Upper lobe of left lung (tissue), 6 donors: ENCODE measurements at regions not wholly inside any gene's neighbourhood (a gene's known extent, or its start where the extent isn't known, plus 50 kb on each side); places are given as distances from the start of the nearest gene placed in this dataset.

Experiments
- ATAC-seq, 2 donors: fragments of 200-7000 bp; cut with Tn5 transposase; one replicate each; pipeline ENCODE4 v1.9.1; 2022; ENCODE audit warnings: mild to moderate bottlenecking in 2 of 2, moderate library complexity in 2 of 2; ENCODE audit not compliant: low FRiP score in 2 of 2
- DNase-seq, 2 donors: peaks; one replicate each; pipeline ENCODE4 v3.0.0-alpha.2; 2019 to 2020
- H3K27ac ChIP-seq, 4 donors: fragments of 200-600 bp; sonication (generic); one replicate each; pipeline ENCODE4 v1.5.1; 2016 to 2019
- H3K27me3 ChIP-seq, 4 donors: fragments of 200-600 bp; sonication (generic); one replicate each; pipeline ENCODE4 v1.5.1; 2017 to 2019
- H3K36me3 ChIP-seq, 4 donors: fragments of 200-600 bp; sonication (generic); one replicate each; pipeline ENCODE4 v1.5.1; 2016 to 2019
- H3K4me1 ChIP-seq, 4 donors: fragments of 200-600 bp; sonication (generic); one replicate each; pipeline ENCODE4 v1.5.1; 2018 to 2019
- H3K4me3 ChIP-seq, 4 donors: fragments of 200-600 bp; sonication (generic); one replicate each; pipeline ENCODE4 v1.5.1; 2017 to 2019; ENCODE audit warnings: mild to moderate bottlenecking in 2 of 4, moderate library complexity in 1 of 4
- H3K9me3 ChIP-seq, 4 donors: fragments of 200-600 bp; sonication (generic); one replicate each; pipeline ENCODE4 v1.5.1; 2018 to 2019
- CTCF ChIP-seq, 6 experiments: fragments of 450-650 bp in 4 of 6; fragments of 200-600 bp in 2 of 6; sonication (generic) in 2 of 6; IDR thresholded peaks; one replicate each; pipeline ENCODE4 v1.5.1; 2016 to 2019; ENCODE audit warnings: antibody characterized with exemption in 6 of 6
- EP300 ChIP-seq, 4 donors: sonication (generic); formaldehyde crosslinking; IDR thresholded peaks; one replicate each; pipeline ENCODE4 v1.5.1; 2017; ENCODE audit warnings: antibody characterized with exemption in 4 of 4, control low read depth in 2 of 4
- POLR2A ChIP-seq, 4 donors: fragments of 450-650 bp; IDR thresholded peaks; one replicate each; pipeline ENCODE4 v1.5.1; 2016 to 2017; ENCODE audit warnings: antibody characterized with exemption in 4 of 4, mild to moderate bottlenecking in 2 of 4
- POLR2AphosphoS5 ChIP-seq, 2 donors: sonication (generic); formaldehyde crosslinking; IDR thresholded peaks; one replicate each; pipeline ENCODE4 v1.5.1; 2017; ENCODE audit warnings: antibody characterized with exemption in 2 of 2
- WGBS, 2 donors: methylation state at CpG; one replicate each; pipeline ENCODE4 v1.1.5; 2017 to 2018; 5-methylcytosine and 5-hydroxymethylcytosine counted together
- donor health status: DM: no; HTN: no; CAD: no; lungs with moderate emphysema.
- donor health status: DM: no; HTN: yes; CAD: no; lungs with severe emphysema.

GRCh38 chr10:133017203-133017601, 70.5 kb upstream of the ADGRA1 start:
- 95 to 97% methylated on average over 13 to 24 of the region's 27 CpGs for WGBS, 2 donors
- Histone ChIP-seq H3K27ac (no peak overlapping the region), H3K4me3 (no peak overlapping the region), H3K27me3 (no peaks in the 10 kb centered on the region), H3K4me1 (peaks cover 0 to 5% (median 2%) of the 10 kb centered on the region in 4 donors), H3K36me3 (no peaks in the 10 kb centered on the region), H3K9me3 (no peaks in the 10 kb centered on the region)
- DNase-seq (no peak), ATAC-seq (no peak)
- TF ChIP-seq POLR2AphosphoS5 (IDR thresholded peaks at IDR 0.05): no peak
- no peak for TF ChIP-seq POLR2A (IDR thresholded peaks at IDR 0.05)
- no peak for TF ChIP-seq EP300 (IDR thresholded peaks at IDR 0.05)
- TF ChIP-seq CTCF (IDR thresholded peaks at IDR 0.05): no peak

- no peaks in the 10 kb centered on the region for H3K27me3 ChIP-seq
Measured at GRCh38 chr10:133016493-133017202, 71.1 kb upstream of the ADGRA1 start.

GRCh38 chr10:133015816-133016462, 71.8 kb upstream of the ADGRA1 start:
- TF ChIP-seq POLR2A (IDR thresholded peaks at IDR 0.05) (no peak), EP300 (IDR thresholded peaks at IDR 0.05) (no peak), CTCF (IDR thresholded peaks at IDR 0.05) (no peak), POLR2AphosphoS5 (IDR thresholded peaks at IDR 0.05) (no peak)
- DNase-seq (peak in 1 of 2 donors; percentile 74), ATAC-seq (no peak)
- peaks cover 0 to 5% (median 2%) of the 10 kb centered on the region in 4 donors for H3K4me1 ChIP-seq
- 94 to 96% methylated on average over 12 to 13 of the region's 34 CpGs for WGBS, 2 donors
- no peaks in the 10 kb centered on the region for H3K27me3 ChIP-seq
- H3K27ac ChIP-seq: no peak overlapping the region
- H3K4me3 ChIP-seq: no peak overlapping the region
- H3K9me3 ChIP-seq: no peaks in the 10 kb centered on the region
- H3K36me3 ChIP-seq: no peaks in the 10 kb centered on the region

More at GRCh38 chr10:133016493-133017202, 71.1 kb upstream of the ADGRA1 start:
- no peak for TF ChIP-seq EP300 (IDR thresholded peaks at IDR 0.05)
- TF ChIP-seq POLR2AphosphoS5 (IDR thresholded peaks at IDR 0.05): no peak
- Histone ChIP-seq H3K36me3 (no peaks in the 10 kb centered on the region), H3K9me3 (no peaks in the 10 kb centered on the region), H3K27ac (no peak overlapping the region), H3K4me1 (peaks cover 0 to 5% (median 2%) of the 10 kb centered on the region in 4 donors), H3K4me3 (no peak overlapping the region)
- ATAC-seq (no peak), DNase-seq (peak in 1 of 2 donors; percentile 65)
- WGBS, 2 donors: 93 to 95% methylated on average over 43 to 45 of the region's 45 CpGs

- no peaks in the 10 kb centered on the region for H3K9me3 ChIP-seq
- WGBS, 2 donors: 92 to 93% methylated on average over 14 to 18 of the region's 18 CpGs
- no peak overlapping the region for H3K27ac ChIP-seq
- no peaks in the 10 kb centered on the region for H3K27me3 ChIP-seq
- ATAC-seq (no peak), DNase-seq (peak in 1 of 2 donors; percentile 60)
- no peak overlapping the region for H3K4me3 ChIP-seq
- TF ChIP-seq EP300 (IDR thresholded peaks at IDR 0.05) (no peak), POLR2AphosphoS5 (IDR thresholded peaks at IDR 0.05) (no peak), POLR2A (IDR thresholded peaks at IDR 0.05) (no peak), CTCF (IDR thresholded peaks at IDR 0.05) (no peak)
- H3K4me1 ChIP-seq: peaks cover 0 to 8% (median 4%) of the 10 kb centered on the region in 4 donors
- H3K36me3 ChIP-seq: no peaks in the 10 kb centered on the region
Measured at GRCh38 chr10:133015321-133015720, 72.4 kb upstream of the ADGRA1 start.

- DNase-seq: peak in 1 of 2 donors; percentile 73
- H3K27ac ChIP-seq: peak overlapping the region in 2 of 4 donors; percentile 77 to 80
- no peak for TF ChIP-seq CTCF (IDR thresholded peaks at IDR 0.05)
- no peaks in the 10 kb centered on the region for H3K9me3 ChIP-seq
- H3K36me3 ChIP-seq: no peaks in the 10 kb centered on the region
- no peaks in the 10 kb centered on the region for H3K27me3 ChIP-seq
- 90 to 95% methylated on average over 12 to 33 of the region's 38 CpGs for WGBS, 2 donors
- H3K4me1 ChIP-seq: peaks cover 0 to 15% (median 10%) of the 10 kb centered on the region in 4 donors
- no peak for ATAC-seq
- no peak overlapping the region for H3K4me3 ChIP-seq
Measured at GRCh38 chr10:133014416-133015210, 72.2 kb upstream of the CFAP46 start.
